ENCODE measurements at regions not wholly inside any gene's neighbourhood (a gene's known extent, or its start where the extent isn't known, plus 50 kb on each side); places are given as distances from the start of the nearest gene placed in this dataset.
"Not testable (repeated sequence)": the region's sequence is repeated elsewhere in the genome, so short reads cannot be mapped to it uniquely, and the experiment has no call there.

- CTCF ChIA-PET, result no interaction called here
- no peak overlapping the region for H3K27ac Mint-ChIP-seq
- H3K27me3 Mint-ChIP-seq, result peaks cover 11% of the 10 kb centered on the region
Measured at GRCh38 chr3:13231781-13232666, 158.8 kb upstream of the IQSEC1 start.

GRCh38 chr3:13229273-13229949 lies 156.2 kb upstream of the IQSEC1 start:
- no peak overlapping the region for H3K27ac ChIP-seq (ENCODE audit: low read depth in 1 of 2, low read length in 2 of 2)
- H3K9me3 Mint-ChIP-seq, result no peaks in the 10 kb centered on the region
- H3K27me3 ChIP-seq (ENCODE audit: control insufficient read depth in 1 of 2, insufficient read depth in 2 of 2, low read length in 2 of 2), result peaks cover 0 to 2% of the 10 kb centered on the region in 2 experiments
- H3K36me3 Mint-ChIP-seq (ENCODE audit: low read depth), result no peaks in the 10 kb centered on the region
- no peaks in the 10 kb centered on the region for H3K36me3 ChIP-seq (ENCODE audit: insufficient read depth, low read length)
- ChIA-PET POLR2A (no interaction called here), CTCF (interaction anchor here (0.6 kb wide), 1 partner anchor 1399 kb away, joined by 3 read pairs; no protein-coding TSS in a partner anchor)
- intact Hi-C loops (cut with DNase I, micrococcal nuclease), result no loop called here
- no peak overlapping the region for H3K4me3 Mint-ChIP-seq
- H3K27ac Mint-ChIP-seq, result no peak overlapping the region
- TF ChIP-seq CTCF (IDR thresholded peaks at IDR 0.05), result no peak
- peak in 1 of 14 experiments; percentile 14 for DNase-seq
- peaks cover 9% of the 10 kb centered on the region for H3K4me1 Mint-ChIP-seq (ENCODE audit: low read depth)
- ATAC-seq (ENCODE audit: poor library complexity), result no peak
- no peaks in the 10 kb centered on the region for H3K9me3 ChIP-seq (ENCODE audit: control insufficient read depth in 1 of 2, insufficient read depth in 1 of 2, low read length in 2 of 2)
- peaks cover 5% of the 10 kb centered on the region for H3K27me3 Mint-ChIP-seq
- peaks cover 10% of the 10 kb centered on the region for H3K4me1 ChIP-seq (ENCODE audit: insufficient read depth, low read length)
- H3K4me3 ChIP-seq (ENCODE audit: low read length), result no peak overlapping the region

More at GRCh38 chr3:13231781-13232666, 158.8 kb upstream of the IQSEC1 start:
- DNase-seq (no peak), ATAC-seq (ENCODE audit: poor library complexity) (no peak)
- peaks cover 24% of the 10 kb centered on the region for H3K4me1 Mint-ChIP-seq (ENCODE audit: low read depth)
- Histone ChIP-seq H3K27ac (ENCODE audit: low read depth in 1 of 2, low read length in 2 of 2) (no peak overlapping the region), H3K4me1 (ENCODE audit: insufficient read depth, low read length) (peaks cover 32% of the 10 kb centered on the region), H3K27me3 (ENCODE audit: control insufficient read depth in 1 of 2, insufficient read depth in 2 of 2, low read length in 2 of 2) (peaks cover 0 to 6% of the 10 kb centered on the region in 2 experiments), H3K36me3 (ENCODE audit: insufficient read depth, low read length) (no peaks in the 10 kb centered on the region), H3K4me3 (ENCODE audit: low read length) (no peak overlapping the region), H3K9me3 (ENCODE audit: control insufficient read depth in 1 of 2, insufficient read depth in 1 of 2, low read length in 2 of 2) (no peaks in the 10 kb centered on the region)
- H3K9me3 Mint-ChIP-seq, result no peaks in the 10 kb centered on the region
- POLR2A ChIA-PET, result no interaction called here
- no peak overlapping the region for H3K4me3 Mint-ChIP-seq
- intact Hi-C loops (cut with DNase I, micrococcal nuclease), result no loop called here
- H3K36me3 Mint-ChIP-seq (ENCODE audit: low read depth), result no peaks in the 10 kb centered on the region
- no peak for TF ChIP-seq CTCF (IDR thresholded peaks at IDR 0.05)

GRCh38 chr3:13228584-13228983 lies 155.4 kb upstream of the IQSEC1 start:
- POLR2A ChIA-PET, result no interaction called here

GRCh38 chr3:13228169-13228568 lies 154.9 kb upstream of the IQSEC1 start:
- H3K4me3 ChIP-seq (ENCODE audit: low read length); H3K36me3 ChIP-seq (ENCODE audit: insufficient read depth, low read length); H3K4me1 Mint-ChIP-seq (ENCODE audit: low read depth); H3K27me3 Mint-ChIP-seq; H3K4me3 Mint-ChIP-seq; H3K27me3 ChIP-seq (ENCODE audit: control insufficient read depth in 1 of 2, insufficient read depth in 2 of 2, low read length in 2 of 2); H3K9me3 ChIP-seq (ENCODE audit: control insufficient read depth in 1 of 2, insufficient read depth in 1 of 2, low read length in 2 of 2); intact Hi-C loops (cut with DNase I, micrococcal nuclease); DNase-seq; CTCF ChIA-PET; ATAC-seq (ENCODE audit: poor library complexity); POLR2A ChIA-PET; H3K27ac ChIP-seq (ENCODE audit: low read depth in 1 of 2, low read length in 2 of 2); H3K27ac Mint-ChIP-seq; H3K4me1 ChIP-seq (ENCODE audit: insufficient read depth, low read length); H3K9me3 Mint-ChIP-seq; H3K36me3 Mint-ChIP-seq (ENCODE audit: low read depth): not testable (repeated sequence)

More at GRCh38 chr3:13228584-13228983, 155.4 kb upstream of the IQSEC1 start:
- Histone ChIP-seq H3K4me3 (ENCODE audit: low read length) (no peak overlapping the region), H3K27ac (ENCODE audit: low read depth in 1 of 2, low read length in 2 of 2) (no peak overlapping the region), H3K36me3 (ENCODE audit: insufficient read depth, low read length) (no peaks in the 10 kb centered on the region), H3K9me3 (ENCODE audit: control insufficient read depth in 1 of 2, insufficient read depth in 1 of 2, low read length in 2 of 2) (no peaks in the 10 kb centered on the region), H3K27me3 (ENCODE audit: control insufficient read depth in 1 of 2, insufficient read depth in 2 of 2, low read length in 2 of 2) (no peaks in the 10 kb centered on the region), H3K4me1 (ENCODE audit: insufficient read depth, low read length) (peaks cover 2% of the 10 kb centered on the region)
- CTCF ChIA-PET, result interaction anchor here (0.6 kb wide), 1 partner anchor 1398 kb away, joined by 3 read pairs; no protein-coding TSS in a partner anchor
- DNase-seq (no peak), ATAC-seq (ENCODE audit: poor library complexity) (no peak)
- TF ChIP-seq CTCF (IDR thresholded peaks at IDR 0.05), result no peak
- Mint-ChIP-seq H3K27ac (no peak overlapping the region), H3K4me1 (ENCODE audit: low read depth) (peaks cover under 1% of the 10 kb centered on the region), H3K4me3 (no peak overlapping the region), H3K9me3 (no peaks in the 10 kb centered on the region), H3K36me3 (ENCODE audit: low read depth) (no peaks in the 10 kb centered on the region), H3K27me3 (no peaks in the 10 kb centered on the region)
- intact Hi-C loops (cut with DNase I, micrococcal nuclease), result no loop called here
